H9 (cell line): ENCODE measurements at regions not wholly inside any gene's neighbourhood (a gene's known extent, or its start where the extent isn't known, plus 50 kb on each side); places are given as distances from the start of the nearest gene placed in this dataset.

Source experiments
- DNase-seq: peaks from one replicate; pipeline ENCODE4 v3.0.0-alpha.2; 2017
- H2AFZ ChIP-seq: one replicate; pipeline ENCODE4 v1.6.1; 2013; ENCODE audit warnings: mild to moderate bottlenecking, low read length, control low read depth, moderate library complexity
- H2AK5ac ChIP-seq: 2 replicates; pipeline ENCODE4 v1.6.1; 2013; ENCODE audit warnings: low read length, control low read depth, mixed read lengths; ENCODE audit not compliant: insufficient read length
- H2BK120ac ChIP-seq: one replicate; pipeline ENCODE4 v1.6.1; 2013; ENCODE audit warnings: low read depth, mild to moderate bottlenecking, low read length, control low read depth, inconsistent platforms; ENCODE audit not compliant: poor library complexity, severe bottlenecking
- H2BK12ac ChIP-seq: 2 replicates; pipeline ENCODE4 v1.6.1; 2013; ENCODE audit warnings: low read length, control low read depth, mixed read lengths, low read depth; ENCODE audit not compliant: insufficient read length
- H2BK15ac ChIP-seq: 2 replicates; pipeline ENCODE4 v1.6.1; 2013; ENCODE audit warnings: low read depth, low read length, control low read depth
- H2BK20ac ChIP-seq: one replicate; pipeline ENCODE4 v1.6.1; 2013; ENCODE audit warnings: low read depth, mild to moderate bottlenecking, low read length, control low read depth, inconsistent platforms; ENCODE audit not compliant: poor library complexity, severe bottlenecking
- H2BK5ac ChIP-seq: 2 replicates; pipeline ENCODE4 v1.6.1; 2013; ENCODE audit warnings: low read length, control low read depth, mixed read lengths; ENCODE audit not compliant: insufficient read length
- H3K14ac ChIP-seq: 2 replicates; pipeline ENCODE4 v1.6.1; 2013; ENCODE audit warnings: low read length, control low read depth; ENCODE audit not compliant: insufficient read depth
- H3K18ac ChIP-seq: 2 replicates; pipeline ENCODE4 v1.6.1; 2013; ENCODE audit warnings: low read depth, mild to moderate bottlenecking, mixed read lengths, low read length, control low read depth; ENCODE audit not compliant: insufficient read length
- H3K23ac ChIP-seq: 2 replicates; pipeline ENCODE4 v1.6.1; 2013; ENCODE audit warnings: low read length, control low read depth, mixed read lengths, low read depth; ENCODE audit not compliant: insufficient read length
- H3K23me2 ChIP-seq: 2 replicates; pipeline ENCODE4 v1.6.1; 2013; ENCODE audit warnings: low read depth, mild to moderate bottlenecking, mixed read lengths, low read length, control low read depth; ENCODE audit not compliant: insufficient read length, poor library complexity, severe bottlenecking
- H3K27ac ChIP-seq: 2 replicates; pipeline ENCODE4 v1.5.1; 2013; ENCODE audit warnings: low read length, control low read depth, mixed read lengths, low read depth; ENCODE audit not compliant: insufficient read length
- H3K27me3 ChIP-seq: 2 replicates; pipeline ENCODE4 v1.6.1; 2013; ENCODE audit warnings: low read length, control low read depth, inconsistent platforms; ENCODE audit not compliant: insufficient read depth
- H3K4ac ChIP-seq: 2 replicates; pipeline ENCODE4 v1.6.1; 2013; ENCODE audit warnings: low read depth, mild to moderate bottlenecking, control low read depth, inconsistent platforms, low read length, moderate library complexity
- H3K4me1 ChIP-seq: 2 replicates; pipeline ENCODE4 v1.6.1; 2013; ENCODE audit warnings: low read length, control low read depth, inconsistent platforms; ENCODE audit not compliant: insufficient read depth
- H3K4me2 ChIP-seq: 2 replicates; pipeline ENCODE4 v1.6.1; 2013; ENCODE audit warnings: low read length, control low read depth, mixed read lengths; ENCODE audit not compliant: insufficient read length, insufficient read depth
- H3K56ac ChIP-seq: 2 replicates; pipeline ENCODE4 v1.6.1; 2013; ENCODE audit warnings: low read depth, mild to moderate bottlenecking, mixed read lengths, low read length, control low read depth; ENCODE audit not compliant: insufficient read length
- H3K79me1 ChIP-seq: 2 replicates; pipeline ENCODE4 v1.6.1; 2013; ENCODE audit warnings: low read depth, mild to moderate bottlenecking, moderate library complexity, low read length, control low read depth, inconsistent platforms; ENCODE audit not compliant: insufficient read depth, poor library complexity, severe bottlenecking
- H3K79me2 ChIP-seq: 2 replicates; pipeline ENCODE4 v1.6.1; 2013; ENCODE audit warnings: low read length, control low read depth, inconsistent platforms; ENCODE audit not compliant: insufficient read depth
- H3K9ac ChIP-seq: 2 replicates; pipeline ENCODE4 v1.6.1; 2013; ENCODE audit warnings: low read length, control low read depth, mixed read lengths; ENCODE audit not compliant: insufficient read length; ENCODE audit errors: extremely low read depth
- H3K9me3 ChIP-seq: one replicate; pipeline ENCODE4 v1.6.1; 2013; ENCODE audit warnings: low read depth, low read length, inconsistent platforms; ENCODE audit not compliant: control insufficient read depth
- H3T11ph ChIP-seq: one replicate; pipeline ENCODE4 v1.6.1; 2013; ENCODE audit warnings: mild to moderate bottlenecking, low read length, control low read depth, inconsistent platforms
- H4K20me1 ChIP-seq: one replicate; pipeline ENCODE4 v1.6.1; 2013; ENCODE audit not compliant: control insufficient read depth, insufficient read length, insufficient read depth
- H4K5ac ChIP-seq: 2 replicates; pipeline ENCODE4 v1.6.1; 2013; ENCODE audit warnings: low read depth, mild to moderate bottlenecking, mixed read lengths, low read length, control low read depth; ENCODE audit not compliant: insufficient read length
- H4K8ac ChIP-seq: replicated peaks from 2 replicates; pipeline ENCODE4 v1.6.1; 2013; ENCODE audit warnings: low read length, control low read depth, mixed read lengths, low read depth; ENCODE audit not compliant: insufficient read length
- H4K91ac ChIP-seq: 2 replicates; pipeline ENCODE4 v1.6.1; 2013; ENCODE audit warnings: low read depth, mild to moderate bottlenecking, moderate library complexity, mixed read lengths, low read length, control low read depth; ENCODE audit not compliant: insufficient read length
- H3K27ac Mint-ChIP-seq, 3 experiments: 2 replicates in 2 of 3; 3 replicates in 1 of 3; pipeline ENCODE4 v1.8.0; 2020 to 2021; ENCODE audit warnings: mixed read lengths in 3 of 3, mild to moderate bottlenecking in 1 of 3, moderate library complexity in 1 of 3
- H3K27me3 Mint-ChIP-seq: 2 replicates; pipeline ENCODE4 v1.8.0; 2021; ENCODE audit warnings: low read depth, mild to moderate bottlenecking, moderate library complexity, mixed read lengths
- H3K36me3 Mint-ChIP-seq, 3 experiments: 2 replicates in 2 of 3; 3 replicates in 1 of 3; pipeline ENCODE4 v1.8.0; 2020 to 2021; ENCODE audit warnings: low read depth in 3 of 3, mixed read lengths in 3 of 3; ENCODE audit not compliant: insufficient read depth in 1 of 3
- H3K4me1 Mint-ChIP-seq, 2 experiments: 2 replicates each; pipeline ENCODE4 v1.8.0; 2020; ENCODE audit warnings: mixed read lengths in 2 of 2
- H3K4me3 Mint-ChIP-seq, 2 experiments: 2 replicates in 1 of 2; 3 replicates in 1 of 2; pipeline ENCODE4 v1.8.0; 2020 to 2021; ENCODE audit warnings: mild to moderate bottlenecking in 2 of 2, mixed read lengths in 2 of 2, moderate library complexity in 1 of 2
- H3K9me3 Mint-ChIP-seq, 2 experiments: 2 replicates in 1 of 2; 3 replicates in 1 of 2; pipeline ENCODE4 v1.8.0; 2020; ENCODE audit warnings: mild to moderate bottlenecking in 2 of 2, mixed read lengths in 2 of 2, moderate library complexity in 1 of 2
- WGBS: extraction: QIAGEN DNeasy Blood & Tissue Kit; methylation state at CpG from one replicate; pipeline ENCODE4 v1.1.7; 2013; ENCODE audit warnings: missing lambda C conversion rate, low lambda C conversion rate, mixed read lengths; ENCODE audit not compliant: insufficient read length; ENCODE audit errors: extremely low coverage; 5-methylcytosine and 5-hydroxymethylcytosine counted together
- TF ChIP-seq, protein P1 (sequence below): fragments of 200-600 bp; sonication (generic); conservative IDR thresholded peaks from 3 replicates; pipeline ENCODE4 v1.8.0; 2021; ENCODE audit warnings: antibody characterized with exemption, mild to moderate bottlenecking

- Mint-ChIP-seq H3K4me1 (peaks cover 0 to 1% of the 10 kb centered on the region in 2 experiments; a peak in 1 of 4 replicates), H3K4me3 (no peak overlapping the region), H3K36me3 (no peaks in the 10 kb centered on the region), H3K27me3 (peaks cover 14% of the 10 kb centered on the region), H3K9me3 (no peaks in the 10 kb centered on the region), H3K27ac (no peak overlapping the region)
- Histone ChIP-seq H3K56ac (no peak overlapping the region), H3K27me3 (no peaks in the 10 kb centered on the region), H3K9me3 (no peaks in the 10 kb centered on the region), H2BK12ac (no peak overlapping the region), H3K4me1 (no peaks in the 10 kb centered on the region), H2BK120ac (no peak overlapping the region), H4K8ac (no peak overlapping the region), H2BK5ac (no peak overlapping the region), H3K4me2 (no peak overlapping the region), H3K79me2 (no peaks in the 10 kb centered on the region), H2BK20ac (no peak overlapping the region), H3K9ac (no peak overlapping the region), H4K91ac (no peak overlapping the region), H3K14ac (no peak overlapping the region), H2AFZ (no peak overlapping the region), H4K5ac (no peak overlapping the region), H3K4ac (no peak overlapping the region), H2BK15ac (no peak overlapping the region), H4K20me1 (no peaks in the 10 kb centered on the region), H3K27ac (no peak overlapping the region), H3K18ac (no peak overlapping the region), H3K79me1 (no peaks in the 10 kb centered on the region), H3K23ac (no peak overlapping the region), H2AK5ac (no peak overlapping the region), H3T11ph (no peak overlapping the region), H3K23me2 (no peaks in the 10 kb centered on the region)
- DNase-seq: no peak
- WGBS: no CpG with 5 or more reads among the region's 6 CpGs
- TF ChIP-seq, protein P1, sequence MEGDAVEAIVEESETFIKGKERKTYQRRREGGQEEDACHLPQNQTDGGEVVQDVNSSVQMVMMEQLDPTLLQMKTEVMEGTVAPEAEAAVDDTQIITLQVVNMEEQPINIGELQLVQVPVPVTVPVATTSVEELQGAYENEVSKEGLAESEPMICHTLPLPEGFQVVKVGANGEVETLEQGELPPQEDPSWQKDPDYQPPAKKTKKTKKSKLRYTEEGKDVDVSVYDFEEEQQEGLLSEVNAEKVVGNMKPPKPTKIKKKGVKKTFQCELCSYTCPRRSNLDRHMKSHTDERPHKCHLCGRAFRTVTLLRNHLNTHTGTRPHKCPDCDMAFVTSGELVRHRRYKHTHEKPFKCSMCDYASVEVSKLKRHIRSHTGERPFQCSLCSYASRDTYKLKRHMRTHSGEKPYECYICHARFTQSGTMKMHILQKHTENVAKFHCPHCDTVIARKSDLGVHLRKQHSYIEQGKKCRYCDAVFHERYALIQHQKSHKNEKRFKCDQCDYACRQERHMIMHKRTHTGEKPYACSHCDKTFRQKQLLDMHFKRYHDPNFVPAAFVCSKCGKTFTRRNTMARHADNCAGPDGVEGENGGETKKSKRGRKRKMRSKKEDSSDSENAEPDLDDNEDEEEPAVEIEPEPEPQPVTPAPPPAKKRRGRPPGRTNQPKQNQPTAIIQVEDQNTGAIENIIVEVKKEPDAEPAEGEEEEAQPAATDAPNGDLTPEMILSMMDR: no peak
Measured at GRCh38 chr5:2565147-2565546, 186.3 kb downstream of the IRX2 start.
